ENCODE measurements at regions not wholly inside any gene's neighbourhood (a gene's known extent, or its start where the extent isn't known, plus 50 kb on each side); places are given as distances from the start of the nearest gene placed in this dataset.

- TF ChIP-seq SIN3A (IDR thresholded peaks at IDR 0.05; ENCODE audit: borderline replicate concordance, insufficient read depth, low read length) = no peak
- no peak for TF ChIP-seq REST (IDR thresholded peaks at IDR 0.05; ENCODE audit: insufficient read depth in 1 of 2, low read depth in 2 of 2, low read length in 2 of 2)
- no peak for TF ChIP-seq FOXP2 (optimal IDR thresholded peaks at IDR 0.05; ENCODE audit: borderline replicate concordance, extremely low read depth, extremely low read length, insufficient read depth)
- no peak for TF ChIP-seq TAF1 (IDR thresholded peaks at IDR 0.05; ENCODE audit: borderline replicate concordance, insufficient read depth, low read length)
- TF ChIP-seq POLR2AphosphoS5 (IDR thresholded peaks at IDR 0.05; ENCODE audit: low read depth, low read length) = no peak
Observed at GRCh38 chr15:96670389-96670788, 339.9 kb downstream of the NR2F2 start.

DNA sequence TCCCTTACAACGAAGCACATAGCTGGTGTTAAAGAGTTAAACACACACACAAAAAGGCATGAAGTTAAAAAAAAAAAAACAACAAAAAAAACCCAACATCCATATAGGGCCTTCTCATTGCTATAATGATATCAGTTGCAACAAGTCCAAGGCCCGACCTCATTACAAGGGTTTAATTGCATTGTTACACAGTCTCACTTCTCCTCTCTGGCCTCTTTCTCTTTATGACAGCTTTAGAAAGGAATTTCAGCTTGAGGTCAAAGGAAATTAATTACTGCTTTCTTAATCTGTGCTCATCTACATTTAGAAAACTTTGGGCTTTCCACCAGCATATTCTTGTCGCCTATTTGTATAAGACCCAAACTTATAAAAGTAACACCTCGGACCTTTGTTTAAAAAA is 342.1 kb downstream of the NR2F2 start:
- TF ChIP-seq TAF1 (IDR thresholded peaks at IDR 0.05; ENCODE audit: borderline replicate concordance, insufficient read depth, low read length) (no peak), REST (IDR thresholded peaks at IDR 0.05; ENCODE audit: insufficient read depth in 1 of 2, low read depth in 2 of 2, low read length in 2 of 2) (no peak), POLR2AphosphoS5 (IDR thresholded peaks at IDR 0.05; ENCODE audit: low read depth, low read length) (no peak), FOXP2 (optimal IDR thresholded peaks at IDR 0.05; ENCODE audit: borderline replicate concordance, extremely low read depth, extremely low read length, insufficient read depth) (no peak), SIN3A (IDR thresholded peaks at IDR 0.05; ENCODE audit: borderline replicate concordance, insufficient read depth, low read length) (no peak)

DNA sequence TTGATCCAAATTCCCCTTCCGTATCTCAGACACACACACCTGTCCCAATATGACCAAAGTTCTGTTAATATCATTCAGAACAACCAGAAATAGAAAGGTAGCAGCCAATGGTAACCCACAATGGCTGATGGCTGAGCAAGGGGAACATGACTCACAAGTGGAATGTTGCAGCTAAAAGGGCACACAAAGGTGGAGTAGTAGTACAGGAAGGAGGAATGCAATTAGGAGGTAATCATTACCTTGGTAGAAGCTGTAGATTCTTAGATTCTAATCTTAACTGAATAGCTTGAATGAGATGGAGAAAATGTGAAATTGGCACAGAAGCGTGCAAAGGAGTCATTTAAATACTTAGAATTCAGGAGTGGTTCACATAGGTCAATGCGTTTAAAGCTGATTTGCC is 347.9 kb downstream of the NR2F2 start:
- no peak for TF ChIP-seq FOXP2 (optimal IDR thresholded peaks at IDR 0.05; ENCODE audit: borderline replicate concordance, extremely low read depth, extremely low read length, insufficient read depth)
- TF ChIP-seq TAF1 (IDR thresholded peaks at IDR 0.05; ENCODE audit: borderline replicate concordance, insufficient read depth, low read length) = no peak
- no peak for TF ChIP-seq REST (IDR thresholded peaks at IDR 0.05; ENCODE audit: insufficient read depth in 1 of 2, low read depth in 2 of 2, low read length in 2 of 2)
- no peak for TF ChIP-seq POLR2AphosphoS5 (IDR thresholded peaks at IDR 0.05; ENCODE audit: low read depth, low read length)
- no peak for TF ChIP-seq SIN3A (IDR thresholded peaks at IDR 0.05; ENCODE audit: borderline replicate concordance, insufficient read depth, low read length)

DNA sequence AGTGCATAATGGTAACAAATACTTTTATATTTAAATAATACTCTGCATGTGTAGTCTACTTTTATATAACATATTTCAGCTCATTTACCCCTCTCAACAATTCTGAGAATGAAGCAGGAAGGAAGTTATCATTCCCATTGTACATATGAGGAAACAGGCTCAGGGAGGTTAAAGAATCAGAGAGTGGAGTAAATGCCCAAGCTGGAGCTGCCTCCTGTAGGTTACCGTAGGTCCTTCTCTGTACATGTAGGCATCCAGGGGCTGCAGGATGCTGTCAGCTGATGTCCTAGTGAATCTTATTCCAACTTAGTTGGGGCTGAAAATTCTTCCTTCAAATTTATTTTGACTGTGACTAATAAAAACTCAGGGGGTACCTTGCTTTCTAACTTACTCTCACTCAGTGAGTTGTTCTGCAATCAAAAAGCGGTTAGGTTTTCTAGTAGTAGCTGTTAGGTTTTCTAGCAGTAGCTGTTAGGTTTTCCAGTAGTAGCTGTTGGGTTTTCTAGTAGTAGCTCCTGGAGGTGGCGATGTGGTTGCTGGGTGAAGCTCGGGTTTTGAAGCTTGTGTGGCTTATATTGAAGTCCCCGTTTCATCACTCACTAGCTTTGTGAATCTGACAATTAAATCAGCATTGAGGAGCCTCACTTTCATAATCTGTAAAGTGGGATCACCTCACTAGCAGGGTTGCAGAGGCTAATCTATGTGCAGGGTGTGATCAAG is 357.0 kb downstream of the NR2F2 start:
- TF ChIP-seq SIN3A (IDR thresholded peaks at IDR 0.05; ENCODE audit: borderline replicate concordance, insufficient read depth, low read length) (no peak), POLR2AphosphoS5 (IDR thresholded peaks at IDR 0.05; ENCODE audit: low read depth, low read length) (no peak), REST (IDR thresholded peaks at IDR 0.05; ENCODE audit: insufficient read depth in 1 of 2, low read depth in 2 of 2, low read length in 2 of 2) (no peak), FOXP2 (optimal IDR thresholded peaks at IDR 0.05; ENCODE audit: borderline replicate concordance, extremely low read depth, extremely low read length, insufficient read depth) (no peak), TAF1 (IDR thresholded peaks at IDR 0.05; ENCODE audit: borderline replicate concordance, insufficient read depth, low read length) (no peak)

Data from PFSK-1 (cell line).